ENCODE measurements at regions not wholly inside any gene's neighbourhood (a gene's known extent, or its start where the extent isn't known, plus 50 kb on each side); places are given as distances from the start of the nearest gene placed in this dataset.

DNA sequence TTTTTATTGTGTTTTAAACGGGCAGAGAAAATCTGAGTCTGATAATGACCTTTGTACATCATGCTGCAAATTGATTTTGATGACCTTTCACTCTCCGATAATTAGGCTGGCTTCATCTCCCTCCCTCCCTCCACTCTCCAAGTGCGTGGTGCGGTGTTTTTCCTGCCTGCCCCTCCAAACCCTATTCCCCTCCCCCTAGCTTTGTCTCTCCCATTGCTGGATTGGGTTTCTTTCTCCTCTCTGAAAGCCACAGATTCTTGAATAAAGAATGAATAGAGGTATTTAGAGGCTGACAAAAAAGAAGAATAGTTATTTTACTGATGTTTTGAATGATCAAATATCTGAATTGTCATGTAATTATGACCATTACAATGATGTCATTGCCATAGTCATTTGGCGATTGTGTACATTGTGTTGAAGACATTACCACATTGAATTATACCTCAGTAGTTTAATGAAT, 571.1 kb upstream of the ZNF608 start:
- H3K4me1 ChIP-seq (ENCODE audit: control insufficient read depth, insufficient read depth, low read length): peaks cover 17% of the 10 kb centered on the region; the same call in 1 of the 2 replicates
- intact Hi-C loops (cut with micrococcal nuclease; ENCODE audit: unreplicated experiment) (no loop called here), in situ Hi-C loops (cut with HindIII; ENCODE audit: low pct_unique_long_range_greater_than_20kb, low sequenced_read_pairs) (no loop called here)
- H3K27ac ChIP-seq (ENCODE audit: low read length): peak overlapping the region; percentile 77
- no peaks in the 10 kb centered on the region for H3K9me3 ChIP-seq (ENCODE audit: control insufficient read depth, insufficient read depth, low read depth, low read length)
- ChIA-PET POLR2A (no interaction called here), CTCF (interaction anchor here (0.6 kb wide), 1 partner anchor 173 kb away, joined by 4 read pairs; no protein-coding TSS in a partner anchor)
- ATAC-seq: no peak; the same call in 1 of the 2 replicates
- no TSS peak for BruUV-seq (replicated peaks)
- H3K36me3 ChIP-seq (ENCODE audit: control insufficient read depth, insufficient read depth, low read length): no peaks in the 10 kb centered on the region
- H3K4me3 ChIP-seq (ENCODE audit: low read depth in 2 of 2, low read length in 2 of 2): no peak overlapping the region; a peak in 1 of 4 replicates
- no peak for DNase-seq (ENCODE audit: low read depth, low spot score)
- TF ChIP-seq TCF7L2 (IDR thresholded peaks at IDR 0.05; ENCODE audit: low read depth, low read length): peak; percentile 74
- TF ChIP-seq SIN3A (IDR thresholded peaks at IDR 0.05; ENCODE audit: borderline replicate concordance, insufficient read depth, low read depth, low read length): no peak
- H3K27me3 ChIP-seq (ENCODE audit: control insufficient read depth, insufficient read depth, low read length): no peaks in the 10 kb centered on the region

DNA sequence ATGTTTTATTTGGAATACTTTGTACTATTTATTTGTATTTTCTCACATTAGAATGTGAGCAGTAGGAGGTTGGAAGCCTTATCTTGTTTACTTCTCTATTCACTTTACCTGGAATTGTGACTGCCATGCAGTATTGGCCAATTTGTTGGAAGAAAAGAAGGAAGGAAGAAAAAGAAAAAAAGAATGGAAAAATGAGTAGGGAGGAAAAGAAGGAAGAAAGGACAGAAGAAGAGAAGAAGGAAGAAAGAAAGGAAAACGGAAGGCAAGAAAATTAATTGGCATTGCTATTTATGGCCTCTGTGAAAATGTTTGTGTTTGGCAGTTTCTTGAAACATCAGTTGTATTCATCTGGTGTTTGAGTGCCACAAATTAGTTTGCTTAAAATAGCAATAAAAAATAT, 575.2 kb upstream of the ZNF608 start:
- ATAC-seq: no peak
- in situ Hi-C loops (cut with HindIII; ENCODE audit: low pct_unique_long_range_greater_than_20kb, low sequenced_read_pairs): no loop called here

More for the DNA sequence above, 575.2 kb upstream of the ZNF608 start:
- no peaks in the 10 kb centered on the region for H3K9me3 ChIP-seq (ENCODE audit: control insufficient read depth, insufficient read depth, low read depth, low read length)
- H3K4me1 ChIP-seq (ENCODE audit: control insufficient read depth, insufficient read depth, low read length): peaks cover 23% of the 10 kb centered on the region; the same call in 1 of the 2 replicates
- no peak overlapping the region for H3K4me3 ChIP-seq (ENCODE audit: low read depth in 2 of 2, low read length in 2 of 2)
- TF ChIP-seq SIN3A (IDR thresholded peaks at IDR 0.05; ENCODE audit: borderline replicate concordance, insufficient read depth, low read depth, low read length): no peak
- TF ChIP-seq TCF7L2 (IDR thresholded peaks at IDR 0.05; ENCODE audit: low read depth, low read length): no peak
- TF ChIP-seq, protein P1, sequence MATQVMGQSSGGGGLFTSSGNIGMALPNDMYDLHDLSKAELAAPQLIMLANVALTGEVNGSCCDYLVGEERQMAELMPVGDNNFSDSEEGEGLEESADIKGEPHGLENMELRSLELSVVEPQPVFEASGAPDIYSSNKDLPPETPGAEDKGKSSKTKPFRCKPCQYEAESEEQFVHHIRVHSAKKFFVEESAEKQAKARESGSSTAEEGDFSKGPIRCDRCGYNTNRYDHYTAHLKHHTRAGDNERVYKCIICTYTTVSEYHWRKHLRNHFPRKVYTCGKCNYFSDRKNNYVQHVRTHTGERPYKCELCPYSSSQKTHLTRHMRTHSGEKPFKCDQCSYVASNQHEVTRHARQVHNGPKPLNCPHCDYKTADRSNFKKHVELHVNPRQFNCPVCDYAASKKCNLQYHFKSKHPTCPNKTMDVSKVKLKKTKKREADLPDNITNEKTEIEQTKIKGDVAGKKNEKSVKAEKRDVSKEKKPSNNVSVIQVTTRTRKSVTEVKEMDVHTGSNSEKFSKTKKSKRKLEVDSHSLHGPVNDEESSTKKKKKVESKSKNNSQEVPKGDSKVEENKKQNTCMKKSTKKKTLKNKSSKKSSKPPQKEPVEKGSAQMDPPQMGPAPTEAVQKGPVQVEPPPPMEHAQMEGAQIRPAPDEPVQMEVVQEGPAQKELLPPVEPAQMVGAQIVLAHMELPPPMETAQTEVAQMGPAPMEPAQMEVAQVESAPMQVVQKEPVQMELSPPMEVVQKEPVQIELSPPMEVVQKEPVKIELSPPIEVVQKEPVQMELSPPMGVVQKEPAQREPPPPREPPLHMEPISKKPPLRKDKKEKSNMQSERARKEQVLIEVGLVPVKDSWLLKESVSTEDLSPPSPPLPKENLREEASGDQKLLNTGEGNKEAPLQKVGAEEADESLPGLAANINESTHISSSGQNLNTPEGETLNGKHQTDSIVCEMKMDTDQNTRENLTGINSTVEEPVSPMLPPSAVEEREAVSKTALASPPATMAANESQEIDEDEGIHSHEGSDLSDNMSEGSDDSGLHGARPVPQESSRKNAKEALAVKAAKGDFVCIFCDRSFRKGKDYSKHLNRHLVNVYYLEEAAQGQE (IDR thresholded peaks at IDR 0.05; ENCODE audit: insufficient read depth in 1 of 2, low read depth in 2 of 2, low read length in 1 of 2): no peak
- TF ChIP-seq, protein P2, sequence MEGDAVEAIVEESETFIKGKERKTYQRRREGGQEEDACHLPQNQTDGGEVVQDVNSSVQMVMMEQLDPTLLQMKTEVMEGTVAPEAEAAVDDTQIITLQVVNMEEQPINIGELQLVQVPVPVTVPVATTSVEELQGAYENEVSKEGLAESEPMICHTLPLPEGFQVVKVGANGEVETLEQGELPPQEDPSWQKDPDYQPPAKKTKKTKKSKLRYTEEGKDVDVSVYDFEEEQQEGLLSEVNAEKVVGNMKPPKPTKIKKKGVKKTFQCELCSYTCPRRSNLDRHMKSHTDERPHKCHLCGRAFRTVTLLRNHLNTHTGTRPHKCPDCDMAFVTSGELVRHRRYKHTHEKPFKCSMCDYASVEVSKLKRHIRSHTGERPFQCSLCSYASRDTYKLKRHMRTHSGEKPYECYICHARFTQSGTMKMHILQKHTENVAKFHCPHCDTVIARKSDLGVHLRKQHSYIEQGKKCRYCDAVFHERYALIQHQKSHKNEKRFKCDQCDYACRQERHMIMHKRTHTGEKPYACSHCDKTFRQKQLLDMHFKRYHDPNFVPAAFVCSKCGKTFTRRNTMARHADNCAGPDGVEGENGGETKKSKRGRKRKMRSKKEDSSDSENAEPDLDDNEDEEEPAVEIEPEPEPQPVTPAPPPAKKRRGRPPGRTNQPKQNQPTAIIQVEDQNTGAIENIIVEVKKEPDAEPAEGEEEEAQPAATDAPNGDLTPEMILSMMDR (IDR thresholded peaks at IDR 0.05): no peak
- TF ChIP-seq POLR2AphosphoS5 (IDR thresholded peaks at IDR 0.05; ENCODE audit: low read depth, low read length): no peak
- no peaks in the 10 kb centered on the region for H3K36me3 ChIP-seq (ENCODE audit: control insufficient read depth, insufficient read depth, low read length)
- H3K27ac ChIP-seq (ENCODE audit: low read length): peak overlapping the region; percentile 39; the same call in 1 of the 2 replicates
- no peak for DNase-seq (ENCODE audit: low read depth, low spot score)
- no peaks in the 10 kb centered on the region for H3K27me3 ChIP-seq (ENCODE audit: control insufficient read depth, insufficient read depth, low read length)
- ChIA-PET POLR2A (no interaction called here), CTCF (no interaction called here)
- intact Hi-C loops (cut with micrococcal nuclease; ENCODE audit: unreplicated experiment): no loop called here
- BruUV-seq (replicated peaks): no TSS peak
